HepG2 (cell line): ENCODE measurements at regions not wholly inside any gene's neighbourhood (a gene's known extent, or its start where the extent isn't known, plus 50 kb on each side); places are given as distances from the start of the nearest gene placed in this dataset.

Experiments used
- ATAC-seq: fragments of 200-7000 bp; cut with Tn5 transposase; 3 replicates; pipeline ENCODE4 v1.9.1; 2020; ENCODE audit warnings: mild to moderate bottlenecking, moderate library complexity
- BruUV-seq: library from RNA; stranded (reverse); fragments of 400-500 nt; replicated peaks from 2 replicates; lab custom pipeline; 2021; lab: Mats Ljungman, UMichigan
- CTCF ChIA-PET: fragments of 300-600 bp; formaldehyde crosslinking; extraction: SDS; loops from one replicate; lab custom pipeline; 2021; ENCODE audit warnings: low total read pairs, inconsistent platforms, low intra/inter-chr PET ratio; lab: Yijun Ruan, JAX
- POLR2A ChIA-PET: fragments of 350-600 bp; sonication (Branson Sonifier 250); formaldehyde crosslinking; loops from one replicate; lab custom pipeline; 2020; ENCODE audit warnings: antibody characterized with exemption, inconsistent platforms; lab: Yijun Ruan, JAX
- DNase-seq: peaks from one replicate; pipeline ENCODE4 v3.0.0-alpha.2; 2015; ENCODE audit warnings: low spot score
- FAIRE-seq: peaks from 3 replicates; lab custom pipeline; 2011; peaks lifted over from hg19 to GRCh38; lab: Jason Lieb, UNC
- H2AFZ ChIP-seq: one replicate; pipeline ENCODE4 v1.6.1; 2011; ENCODE audit warnings: low read length, inconsistent platforms
- H3K27ac ChIP-seq: fragments of 300-600 bp; 3 replicates; pipeline ENCODE4 v1.8.0; 2011; ENCODE audit warnings: mixed run types, mild to moderate bottlenecking, mixed read lengths, low read length, inconsistent platforms; ENCODE audit not compliant: insufficient read depth; ENCODE audit errors: extremely low read length
- H3K27me3 ChIP-seq, 2 experiments: fragments of 200-600 bp in 1 of 2; 2 replicates in 1 of 2; 3 replicates in 1 of 2; pipeline versions ENCODE4 v1.6.0 to v1.8.0; 2011; ENCODE audit warnings: low read length in 2 of 2, mild to moderate bottlenecking in 2 of 2, moderate library complexity in 2 of 2, inconsistent platforms in 1 of 2; ENCODE audit not compliant: insufficient read depth in 2 of 2, control insufficient read depth in 1 of 2
- H3K36me3 ChIP-seq, 2 experiments: fragments of 200-600 bp in 1 of 2; replicated peaks in 1 of 2; 2 replicates in 1 of 2; 3 replicates in 1 of 2; pipeline versions ENCODE4 v1.5.1 to v1.8.0; 2011; ENCODE audit warnings: low read length in 2 of 2, inconsistent platforms in 1 of 2; ENCODE audit not compliant: insufficient read depth in 2 of 2, control insufficient read depth in 1 of 2
- H3K4me1 ChIP-seq: 2 replicates; pipeline ENCODE4 v1.5.1; 2012; ENCODE audit warnings: low read length, inconsistent platforms; ENCODE audit not compliant: insufficient read depth
- H3K4me2 ChIP-seq: 2 replicates; pipeline ENCODE4 v1.6.0; 2011; ENCODE audit warnings: low read depth, low read length, inconsistent platforms
- H3K4me3 ChIP-seq, 3 experiments: fragments of 200-600 bp in 1 of 3; sonication (generic), shearing (Covaris generic) in 1 of 3; replicated peaks in 1 of 3; 2 replicates each; pipeline ENCODE4 v1.5.1; 2011 to 2016; ENCODE audit warnings: low read length in 3 of 3, inconsistent platforms in 2 of 3, low read depth in 2 of 3, mild to moderate bottlenecking in 2 of 3, control low read depth in 1 of 3, mixed read lengths in 1 of 3; ENCODE audit not compliant: insufficient read depth in 1 of 3
- H3K79me2 ChIP-seq: one replicate; pipeline ENCODE4 v1.6.1; 2011; ENCODE audit warnings: low read length, inconsistent platforms; ENCODE audit not compliant: insufficient read depth
- H3K9ac ChIP-seq: 2 replicates; pipeline ENCODE4 v1.6.0; 2011; ENCODE audit warnings: mild to moderate bottlenecking, low read depth, low read length, inconsistent platforms; ENCODE audit not compliant: insufficient read depth
- H3K9me3 ChIP-seq: 2 replicates; pipeline ENCODE4 v1.5.1; 2012; ENCODE audit warnings: mild to moderate bottlenecking, low read length
- H4K20me1 ChIP-seq: 2 replicates; pipeline ENCODE4 v1.6.0; 2011; ENCODE audit warnings: inconsistent platforms, mild to moderate bottlenecking, low read length, moderate library complexity; ENCODE audit not compliant: insufficient read depth
- BCL6 ChIP-seq: IDR thresholded peaks from 2 replicates; pipeline ENCODE4 v1.6.1; 2016; ENCODE audit warnings: missing genetic modification reagents, missing compliant biosample characterization
- FOXA3 ChIP-seq: IDR thresholded peaks from 2 replicates; pipeline ENCODE4 v1.6.1; 2016; ENCODE audit warnings: missing genetic modification reagents, missing compliant biosample characterization
- FOXJ3 ChIP-seq: sonication (generic); formaldehyde crosslinking; IDR thresholded peaks from 2 replicates; pipeline ENCODE4 v1.4.0; 2020; ENCODE audit warnings: missing genetic modification reagents, mild to moderate bottlenecking, borderline replicate concordance
- HOXA9 ChIP-seq: sonication (generic); formaldehyde crosslinking; IDR thresholded peaks from 2 replicates; pipeline ENCODE4 v1.8.1; 2022; ENCODE audit warnings: missing genetic modification reagents, mild to moderate bottlenecking, moderate library complexity, borderline replicate concordance
- NFE2L1 ChIP-seq: sonication (generic); formaldehyde crosslinking; IDR thresholded peaks from 2 replicates; pipeline ENCODE4 v1.4.0; 2020; ENCODE audit warnings: missing genetic modification reagents, mild to moderate bottlenecking, borderline replicate concordance
- NFKBIZ ChIP-seq: IDR thresholded peaks from 2 replicates; pipeline ENCODE4 v1.6.1; 2018; ENCODE audit warnings: missing genetic modification reagents, missing compliant biosample characterization
- PCBP2 ChIP-seq: fragments of 200-400 bp; formaldehyde crosslinking; optimal IDR thresholded peaks from 2 replicates; pipeline ENCODE3; 2018; ENCODE audit warnings: low read length, low read depth; ENCODE audit not compliant: poor library complexity, severe bottlenecking
- PLRG1 ChIP-seq: fragments of 450-650 bp; conservative IDR thresholded peaks from 2 replicates; pipeline ENCODE4 v1.6.1; 2016
- TOE1 ChIP-seq: sonication (generic); formaldehyde crosslinking; IDR thresholded peaks from 2 replicates; pipeline ENCODE4 v1.4.0; 2020; ENCODE audit warnings: mild to moderate bottlenecking, missing genetic modification reagents
- TRIM24 ChIP-seq: sonication (generic); formaldehyde crosslinking; IDR thresholded peaks from 2 replicates; pipeline ENCODE4 v1.8.0; 2022; ENCODE audit warnings: mild to moderate bottlenecking, missing genetic modification reagents
- ZFP37 ChIP-seq: sonication (generic); formaldehyde crosslinking; IDR thresholded peaks from 2 replicates; pipeline ENCODE4 v1.4.0; 2020; ENCODE audit warnings: missing genetic modification reagents, borderline replicate concordance
- ZNF121 ChIP-seq: sonication (generic); formaldehyde crosslinking; IDR thresholded peaks from 2 replicates; pipeline ENCODE4 v1.5.0; 2020; ENCODE audit warnings: mild to moderate bottlenecking, missing genetic modification reagents
- ZNF225 ChIP-seq: sonication (generic); formaldehyde crosslinking; IDR thresholded peaks from 2 replicates; pipeline ENCODE4 v1.4.0; 2020; ENCODE audit warnings: mild to moderate bottlenecking, missing genetic modification reagents
- ZNF30 ChIP-seq: sonication (generic); formaldehyde crosslinking; IDR thresholded peaks from 2 replicates; pipeline ENCODE4 v1.5.0; 2020; ENCODE audit warnings: mild to moderate bottlenecking, missing genetic modification reagents
- ZNF670 ChIP-seq: sonication (generic); formaldehyde crosslinking; IDR thresholded peaks from 2 replicates; pipeline ENCODE4 v1.8.0; 2022; ENCODE audit warnings: mild to moderate bottlenecking, missing genetic modification reagents, borderline replicate concordance
- ZNF784 ChIP-seq: sonication (generic); formaldehyde crosslinking; IDR thresholded peaks from 2 replicates; pipeline ENCODE4 v1.5.1; 2020; ENCODE audit warnings: missing genetic modification reagents, mild to moderate bottlenecking, borderline replicate concordance
- ZNF792 ChIP-seq: IDR thresholded peaks from 2 replicates; pipeline ENCODE4 v1.6.1; 2016
- ZNF891 ChIP-seq: sonication (generic); formaldehyde crosslinking; IDR thresholded peaks from 2 replicates; pipeline ENCODE4 v1.5.0; 2020; ENCODE audit warnings: mild to moderate bottlenecking, missing genetic modification reagents
- ZSCAN12 ChIP-seq: sonication (generic); formaldehyde crosslinking; IDR thresholded peaks from 2 replicates; pipeline ENCODE4 v1.9.0; 2021; ENCODE audit warnings: mild to moderate bottlenecking, missing genetic modification reagents
- WGBS: methylation state at CpG from one replicate; pipeline ENCODE4 v1.1.6; 2017; ENCODE audit warnings: low lambda C conversion rate; 5-methylcytosine and 5-hydroxymethylcytosine counted together
- in situ Hi-C: cut with HindIII; loops from 2 replicates; pipeline ENCODE4 v1.10.0; 2017; ENCODE audit warnings: low pct_unique_long_range_greater_than_20kb; ENCODE audit not compliant: extremely low pct_ligation_motif_present
- intact Hi-C: fragments of 100-400 bp; cut with micrococcal nuclease; formaldehyde crosslinking; loops from one replicate; pipeline ENCODE4 v1.10.0; 2022; ENCODE audit not compliant: unreplicated experiment
- TF ChIP-seq, protein P1 (sequence below): sonication (generic); formaldehyde crosslinking; IDR thresholded peaks from 2 replicates; pipeline ENCODE4 v1.5.0; 2020; ENCODE audit warnings: missing genetic modification reagents

- no peak for ATAC-seq
- Histone ChIP-seq H3K4me2 (no peak overlapping the region), H4K20me1 (no peaks in the 10 kb centered on the region), H3K9me3 (peaks cover 73% of the 10 kb centered on the region), H3K4me3 (no peak overlapping the region), H3K27me3 (no peaks in the 10 kb centered on the region), H3K27ac (no peak overlapping the region), H3K4me1 (no peaks in the 10 kb centered on the region), H2AFZ (no peak overlapping the region), H3K9ac (no peak overlapping the region), H3K79me2 (no peaks in the 10 kb centered on the region), H3K36me3 (no peaks in the 10 kb centered on the region)
- intact Hi-C loops (loop anchor here (10.0 kb wide), 1 partner anchor 1836 kb away; no protein-coding TSS in a partner anchor), in situ Hi-C loops (no loop called here)
- TF ChIP-seq NFKBIZ (CRISPR knock-in tag) (no peak), FOXA3 (CRISPR knock-in tag) (no peak), ZFP37 (CRISPR knock-in tag) (no peak)
- DNase-seq = no peak
- ChIA-PET POLR2A (no interaction called here), CTCF (no interaction called here)
- BruUV-seq = no TSS peak
- FAIRE-seq = no peak
These were observed 804.5 kb upstream of the CITED2 start for GRCh38 chr6:140178935-140179334.

- Histone ChIP-seq H2AFZ (no peak overlapping the region), H3K9me3 (peaks cover 71% of the 10 kb centered on the region), H3K9ac (no peak overlapping the region), H3K4me2 (no peak overlapping the region), H3K79me2 (no peaks in the 10 kb centered on the region), H3K27ac (no peak overlapping the region), H3K4me1 (no peaks in the 10 kb centered on the region), H3K36me3 (no peaks in the 10 kb centered on the region), H3K4me3 (no peak overlapping the region), H4K20me1 (no peaks in the 10 kb centered on the region), H3K27me3 (no peaks in the 10 kb centered on the region)
- ChIA-PET POLR2A (no interaction called here), CTCF (no interaction called here)
- DNase-seq (no peak), FAIRE-seq (no peak), ATAC-seq (no peak)
- no TSS peak for BruUV-seq
- intact Hi-C loops (loop anchor here (10.0 kb wide), 1 partner anchor 1836 kb away; no protein-coding TSS in a partner anchor), in situ Hi-C loops (no loop called here)
- WGBS = 0% methylated on average over 1 of the region's 1 CpG
- TF ChIP-seq FOXJ3 (CRISPR knock-in tag) = no peak
- TF ChIP-seq NFE2L1 (CRISPR knock-in tag) = no peak
- TF ChIP-seq ZNF121 (CRISPR knock-in tag) = no peak
- no peak for TF ChIP-seq TRIM24 (CRISPR knock-in tag)
- TF ChIP-seq TOE1 (CRISPR knock-in tag) = no peak
- TF ChIP-seq ZNF225 = no peak
- TF ChIP-seq ZNF30 = no peak
- TF ChIP-seq ZNF792 = no peak
- no peak for TF ChIP-seq ZSCAN12 (CRISPR knock-in tag)
- TF ChIP-seq, protein P1, sequence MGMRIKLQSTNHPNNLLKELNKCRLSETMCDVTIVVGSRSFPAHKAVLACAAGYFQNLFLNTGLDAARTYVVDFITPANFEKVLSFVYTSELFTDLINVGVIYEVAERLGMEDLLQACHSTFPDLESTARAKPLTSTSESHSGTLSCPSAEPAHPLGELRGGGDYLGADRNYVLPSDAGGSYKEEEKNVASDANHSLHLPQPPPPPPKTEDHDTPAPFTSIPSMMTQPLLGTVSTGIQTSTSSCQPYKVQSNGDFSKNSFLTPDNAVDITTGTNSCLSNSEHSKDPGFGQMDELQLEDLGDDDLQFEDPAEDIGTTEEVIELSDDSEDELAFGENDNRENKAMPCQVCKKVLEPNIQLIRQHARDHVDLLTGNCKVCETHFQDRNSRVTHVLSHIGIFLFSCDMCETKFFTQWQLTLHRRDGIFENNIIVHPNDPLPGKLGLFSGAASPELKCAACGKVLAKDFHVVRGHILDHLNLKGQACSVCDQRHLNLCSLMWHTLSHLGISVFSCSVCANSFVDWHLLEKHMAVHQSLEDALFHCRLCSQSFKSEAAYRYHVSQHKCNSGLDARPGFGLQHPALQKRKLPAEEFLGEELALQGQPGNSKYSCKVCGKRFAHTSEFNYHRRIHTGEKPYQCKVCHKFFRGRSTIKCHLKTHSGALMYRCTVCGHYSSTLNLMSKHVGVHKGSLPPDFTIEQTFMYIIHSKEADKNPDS (CRISPR knock-in tag) = no peak
- no peak for TF ChIP-seq BCL6 (CRISPR knock-in tag)
- TF ChIP-seq PCBP2 = no peak
- TF ChIP-seq HOXA9 (CRISPR knock-in tag) = no peak
- no peak for TF ChIP-seq ZNF670 (CRISPR knock-in tag)
- TF ChIP-seq PLRG1 = no peak
- TF ChIP-seq ZNF784 (CRISPR knock-in tag) = no peak
- TF ChIP-seq ZNF891 (CRISPR knock-in tag) = no peak
These were observed 804.1 kb upstream of the CITED2 start for GRCh38 chr6:140178520-140178919.
